Activated T-helper 17 cell treated with anti-CD3 and anti-CD28 coated beads, Interleukin-2, amount 50 U/mL, for 72 hours (primary cell): ENCODE measurements at regions not wholly inside any gene's neighbourhood (a gene's known extent, or its start where the extent isn't known, plus 50 kb on each side); places are given as distances from the start of the nearest gene placed in this dataset.

Experiments
- ATAC-seq: fragments of 150-1000 bp; cut with Tn5 transposase; replicated peaks from 2 replicates; pipeline ENCODE4 v1.10.0; 2021; ENCODE audit warnings: mild to moderate bottlenecking, moderate library complexity
- H3K27ac Mint-ChIP-seq: one replicate; pipeline ENCODE4 v1.8.0; 2022; ENCODE audit warnings: mixed read lengths
- H3K27me3 Mint-ChIP-seq: one replicate; pipeline ENCODE4 v1.8.0; 2022; ENCODE audit warnings: mixed read lengths
- H3K36me3 Mint-ChIP-seq: one replicate; pipeline ENCODE4 v1.8.0; 2022; ENCODE audit warnings: low read depth, mild to moderate bottlenecking, mixed read lengths
- H3K4me1 Mint-ChIP-seq: one replicate; pipeline ENCODE4 v1.8.0; 2022; ENCODE audit warnings: mixed read lengths
- H3K4me3 Mint-ChIP-seq: one replicate; pipeline ENCODE4 v1.8.0; 2022; ENCODE audit warnings: mild to moderate bottlenecking, mixed read lengths
- H3K9me3 Mint-ChIP-seq: one replicate; pipeline ENCODE4 v1.8.0; 2022; ENCODE audit warnings: mixed read lengths

- H3K36me3 Mint-ChIP-seq: no peaks in the 10 kb centered on the region
- no peak overlapping the region for H3K27ac Mint-ChIP-seq
- peaks cover 24% of the 10 kb centered on the region for H3K4me1 Mint-ChIP-seq
- H3K27me3 Mint-ChIP-seq: no peaks in the 10 kb centered on the region
- peak overlapping the region; percentile 62 for H3K4me3 Mint-ChIP-seq
- H3K9me3 Mint-ChIP-seq: no peaks in the 10 kb centered on the region
- ATAC-seq: peak; percentile 79
Measured at GRCh38 chr10:6647811-6648526, 67.9 kb upstream of the PRKCQ start.

GRCh38 chr10:6643962-6644361 is 63.9 kb upstream of the PRKCQ start:
- Mint-ChIP-seq H3K4me3 (peak overlapping the region; percentile 64), H3K27ac (peak overlapping the region; percentile 83), H3K36me3 (no peaks in the 10 kb centered on the region), H3K9me3 (no peaks in the 10 kb centered on the region), H3K4me1 (peaks cover 28% of the 10 kb centered on the region), H3K27me3 (no peaks in the 10 kb centered on the region)
- peak; percentile 67 for ATAC-seq

- ATAC-seq: no peak
- no peaks in the 10 kb centered on the region for H3K27me3 Mint-ChIP-seq
- peak overlapping the region; percentile 36 for H3K4me3 Mint-ChIP-seq
- peak overlapping the region; percentile 42 for H3K27ac Mint-ChIP-seq
- H3K4me1 Mint-ChIP-seq: peaks cover 24% of the 10 kb centered on the region
- H3K9me3 Mint-ChIP-seq: no peaks in the 10 kb centered on the region
- H3K36me3 Mint-ChIP-seq: no peaks in the 10 kb centered on the region
Measured at GRCh38 chr10:6642876-6643275, 62.8 kb upstream of the PRKCQ start.

- Mint-ChIP-seq H3K27ac (no peak overlapping the region), H3K4me3 (no peak overlapping the region), H3K9me3 (no peaks in the 10 kb centered on the region), H3K4me1 (peaks cover 23% of the 10 kb centered on the region), H3K36me3 (no peaks in the 10 kb centered on the region), H3K27me3 (no peaks in the 10 kb centered on the region)
- ATAC-seq: no peak
Measured at GRCh38 chr10:6640433-6641040, 60.5 kb upstream of the PRKCQ start.

GRCh38 chr10:6637053-6637452 is 57.0 kb upstream of the PRKCQ start:
- Mint-ChIP-seq H3K27ac (no peak overlapping the region), H3K4me3 (no peak overlapping the region), H3K9me3 (no peaks in the 10 kb centered on the region), H3K27me3 (no peaks in the 10 kb centered on the region), H3K36me3 (no peaks in the 10 kb centered on the region), H3K4me1 (peaks cover 10% of the 10 kb centered on the region)
- ATAC-seq: no peak

GRCh38 chr10:6635784-6636183 is 55.7 kb upstream of the PRKCQ start:
- Mint-ChIP-seq H3K36me3 (no peaks in the 10 kb centered on the region), H3K27me3 (no peaks in the 10 kb centered on the region), H3K9me3 (no peaks in the 10 kb centered on the region), H3K4me3 (peak overlapping the region; percentile 32), H3K4me1 (peaks cover 19% of the 10 kb centered on the region), H3K27ac (peak overlapping the region; percentile 61)
- ATAC-seq: peak; percentile 29
